Lung microvascular endothelial cell (primary cell): ENCODE measurements at regions not wholly inside any gene's neighbourhood (a gene's known extent, or its start where the extent isn't known, plus 50 kb on each side); places are given as distances from the start of the nearest gene placed in this dataset.

ENCODE experiments used
- DNase-seq, 2 donors: peaks; one replicate each; pipeline versions ENCODE4 v3.0.0 to v3.0.0-alpha.2; 2010; ENCODE audit warnings: low read depth in 2 of 2

DNA sequence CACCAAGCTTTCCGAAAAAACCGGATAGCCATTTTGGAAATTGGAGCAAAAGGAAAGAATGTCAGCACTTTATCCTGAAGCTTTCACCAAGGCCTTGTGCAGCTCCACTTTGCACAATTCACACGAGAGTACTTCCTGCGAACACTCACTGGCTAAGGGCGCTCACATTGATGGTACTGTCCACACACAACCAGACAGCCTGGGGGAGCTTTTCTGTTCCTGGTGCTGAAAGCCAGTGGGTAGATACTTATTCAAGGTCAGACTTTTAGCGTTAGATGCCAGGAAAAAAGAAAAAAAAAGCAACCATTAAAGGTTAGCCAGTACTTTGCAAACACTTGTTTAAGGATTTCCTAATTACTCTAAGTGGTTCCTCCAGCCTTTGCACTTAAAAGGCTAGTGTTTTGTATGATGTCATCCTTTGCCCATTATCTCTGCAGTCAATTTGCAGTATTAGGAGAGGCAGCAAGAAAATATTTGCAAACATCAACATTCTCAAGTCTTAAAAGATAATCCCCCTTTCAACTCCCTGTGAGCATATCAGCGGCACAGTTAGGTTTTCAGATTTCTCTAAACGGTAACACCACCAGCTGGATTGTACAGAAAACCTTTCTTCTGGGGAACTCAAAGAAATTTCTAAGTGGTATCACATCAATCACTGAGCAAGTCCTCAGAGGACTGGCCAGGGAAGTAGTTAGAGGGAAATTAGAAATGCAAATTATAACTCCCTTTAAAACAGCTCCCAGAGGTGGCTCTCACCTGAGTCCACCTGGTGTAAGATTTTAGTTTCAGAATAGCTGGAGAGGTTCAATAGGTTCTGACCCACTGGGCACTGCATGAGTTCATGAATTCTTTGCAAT is 243.4 kb upstream of the IRX5 start:
- DNase-seq = no peak

DNA sequence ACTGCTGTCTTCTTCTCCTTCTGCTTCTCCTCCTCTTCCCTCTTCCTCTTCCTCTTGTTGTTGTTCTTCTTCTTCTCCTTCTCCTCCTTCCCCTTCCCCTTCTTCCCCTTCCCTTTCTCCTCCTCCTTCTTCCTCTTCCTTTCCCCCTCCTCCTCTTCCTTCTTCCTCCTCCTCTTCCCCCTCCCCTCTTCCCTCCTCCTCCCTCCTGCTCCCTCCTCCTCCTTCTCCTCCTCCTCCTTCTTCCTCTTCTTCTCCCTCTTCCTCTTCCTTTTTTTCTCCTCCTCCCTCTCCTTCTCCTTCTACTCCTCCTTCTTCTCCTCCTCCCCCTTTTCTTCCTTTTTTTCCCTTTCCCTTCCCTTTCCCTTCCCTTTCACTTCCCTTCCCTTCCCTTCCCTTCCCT is 245.0 kb upstream of the IRX5 start:
- no peak for DNase-seq

DNA sequence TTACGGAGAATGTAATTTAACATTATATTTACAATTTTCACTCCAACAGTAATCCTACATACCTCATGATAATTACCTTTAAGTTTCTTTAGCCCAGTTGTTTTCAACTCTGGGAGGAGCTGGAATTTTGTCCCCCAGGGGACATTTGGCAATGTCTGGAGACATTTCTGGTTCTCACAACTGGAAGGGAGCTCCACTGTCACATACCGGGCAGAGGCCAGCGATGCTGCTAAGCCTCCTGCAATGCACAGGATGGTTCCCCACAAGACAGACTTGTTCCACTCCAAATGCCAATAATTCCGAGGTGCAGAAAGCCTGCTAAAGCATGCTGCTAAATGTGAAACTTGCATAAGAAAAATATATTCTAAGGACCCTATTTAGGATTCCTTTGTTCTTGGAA is 251.1 kb upstream of the IRX5 start:
- no peak for DNase-seq

DNA sequence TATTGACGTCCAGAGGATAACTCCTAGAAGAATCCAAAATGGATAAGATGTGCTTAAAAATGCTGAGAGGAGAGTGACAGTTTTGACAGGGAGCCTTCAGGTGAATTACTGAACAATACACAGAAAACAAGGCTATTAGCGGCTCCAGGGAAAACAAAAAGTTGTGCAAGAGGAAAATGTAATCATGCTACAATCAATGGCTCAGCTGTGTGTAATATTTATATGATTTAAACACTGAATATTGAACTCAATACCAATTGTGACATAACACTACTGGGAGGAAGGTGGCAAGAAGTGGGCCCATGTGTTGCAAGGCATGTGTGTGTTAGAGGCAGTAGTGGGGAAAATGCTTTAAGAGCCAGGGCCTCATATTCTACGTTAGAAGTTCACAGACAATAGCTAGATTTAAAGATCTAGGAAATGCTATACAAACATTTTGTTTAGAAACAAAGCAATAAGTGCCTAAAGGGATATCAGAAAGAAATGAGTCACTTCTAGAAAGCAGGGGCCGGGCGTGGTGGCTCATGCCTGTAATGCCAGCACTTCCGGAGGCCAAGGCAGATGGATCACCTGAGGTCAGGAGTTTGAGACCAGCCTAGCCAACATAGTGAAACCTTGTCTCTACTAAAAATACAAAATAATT is 253.2 kb upstream of the IRX5 start:
- no peak for DNase-seq

DNA sequence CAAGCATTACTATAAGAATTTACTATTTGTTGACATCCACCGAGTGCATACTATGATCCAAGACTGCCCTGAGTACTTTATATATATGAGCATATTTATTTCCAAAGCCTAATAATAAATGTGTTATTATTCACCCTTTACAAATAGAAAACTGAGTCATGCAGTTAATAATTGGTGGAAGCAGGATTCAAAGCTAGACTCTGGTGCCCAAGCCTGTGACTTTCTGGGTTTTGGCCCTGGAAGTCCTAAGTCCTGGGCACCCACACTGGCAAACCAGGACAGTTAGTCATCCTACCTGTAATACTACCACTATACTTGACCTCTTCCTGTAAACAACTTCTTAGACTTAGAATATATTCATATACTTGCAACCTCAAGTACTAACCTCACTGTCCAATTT is 257.4 kb upstream of the IRX5 start:
- no peak for DNase-seq

DNA sequence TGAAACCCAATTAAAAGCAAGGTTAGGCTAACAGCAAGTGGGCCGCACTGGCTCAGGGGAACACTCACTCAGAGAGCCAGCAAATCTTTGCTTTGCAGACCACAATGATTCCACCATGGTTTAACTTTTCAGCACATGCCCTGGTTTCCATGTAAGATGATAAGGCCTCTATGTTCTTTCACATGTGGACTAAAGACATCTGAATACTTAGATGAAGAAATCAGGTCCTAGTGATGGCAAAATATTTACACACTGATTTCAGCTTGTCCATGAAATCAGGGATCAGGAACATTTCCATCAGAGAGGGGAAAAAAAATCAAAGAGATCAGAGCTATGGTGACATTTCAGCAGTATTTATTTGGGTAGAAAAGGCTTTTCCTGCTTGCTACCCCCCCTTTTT is 258.2 kb upstream of the IRX5 start:
- DNase-seq = no peak

DNA sequence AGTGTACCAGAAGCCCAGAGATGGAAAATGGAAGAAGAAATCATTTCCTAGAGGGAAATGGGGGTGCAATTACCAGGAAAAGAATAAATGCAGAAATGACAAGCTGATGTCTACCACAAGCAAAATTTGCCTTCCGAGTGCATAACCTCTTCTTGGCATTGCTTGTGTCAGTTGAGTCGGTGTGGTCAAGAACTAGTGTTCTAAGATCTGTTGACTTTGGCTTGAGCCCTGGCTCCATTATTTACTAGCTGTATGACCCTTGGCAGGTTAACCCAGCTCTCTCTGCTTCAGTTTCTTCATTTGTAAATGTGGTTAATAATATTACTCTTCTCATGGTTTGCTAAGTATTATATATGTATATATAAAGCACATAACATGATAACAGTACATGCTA is 273.0 kb upstream of the IRX5 start:
- DNase-seq = no peak

DNA sequence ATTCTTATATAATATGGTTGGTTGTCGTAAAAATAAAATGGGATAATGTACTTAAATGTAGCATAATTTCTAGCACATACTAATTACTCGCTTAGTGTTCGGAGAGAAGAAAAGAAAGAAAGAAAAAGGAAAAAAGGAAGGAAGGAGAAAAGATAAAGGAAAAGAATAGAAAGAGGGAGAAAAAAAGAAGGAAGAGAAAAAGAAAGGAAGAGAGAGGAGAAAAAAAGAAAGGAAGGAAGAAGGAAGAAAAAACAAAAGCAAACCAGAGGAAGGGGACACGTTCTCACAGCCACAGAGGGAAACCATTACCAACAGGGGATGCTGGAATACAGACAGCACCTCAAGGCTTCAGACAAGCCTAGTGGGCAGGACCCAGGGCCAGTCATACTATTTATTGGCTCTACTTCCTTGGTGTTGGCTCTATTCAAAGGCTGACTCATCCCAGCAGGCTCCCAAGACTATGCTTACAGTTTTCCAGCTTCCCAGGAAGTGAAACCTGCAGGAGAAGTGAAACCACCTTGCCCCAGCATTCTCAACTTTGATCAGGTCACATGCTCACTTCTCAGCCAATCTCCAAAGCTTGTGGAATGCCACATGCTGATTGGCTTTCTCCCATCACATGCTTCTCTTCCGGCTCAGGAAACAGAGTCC is 273.5 kb upstream of the IRX5 start:
- DNase-seq = no peak

DNA sequence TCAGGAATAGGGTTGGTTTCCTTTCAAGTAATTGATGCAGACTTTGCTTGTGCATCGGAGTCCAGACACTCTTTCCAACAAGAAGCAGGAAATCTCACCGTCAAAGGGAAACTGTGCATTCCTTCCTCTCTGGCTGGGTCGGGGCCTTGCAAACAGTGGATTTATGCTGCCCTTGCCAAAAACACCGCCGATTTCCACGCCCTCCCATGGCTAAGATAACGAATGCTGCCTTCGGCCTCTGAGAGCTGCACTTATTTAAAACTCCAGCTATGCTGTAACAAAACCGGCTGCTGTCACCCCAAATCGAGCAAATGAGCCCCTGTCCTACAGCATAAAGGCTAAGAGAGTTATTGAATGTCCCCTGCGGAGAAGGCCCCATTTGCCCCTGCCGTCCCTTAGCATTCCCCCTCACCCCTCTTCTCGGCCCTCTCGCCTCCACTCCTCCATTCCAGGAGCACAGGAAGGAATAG is 275.5 kb upstream of the IRX5 start:
- peak; percentile 8 to 23 for DNase-seq

DNA sequence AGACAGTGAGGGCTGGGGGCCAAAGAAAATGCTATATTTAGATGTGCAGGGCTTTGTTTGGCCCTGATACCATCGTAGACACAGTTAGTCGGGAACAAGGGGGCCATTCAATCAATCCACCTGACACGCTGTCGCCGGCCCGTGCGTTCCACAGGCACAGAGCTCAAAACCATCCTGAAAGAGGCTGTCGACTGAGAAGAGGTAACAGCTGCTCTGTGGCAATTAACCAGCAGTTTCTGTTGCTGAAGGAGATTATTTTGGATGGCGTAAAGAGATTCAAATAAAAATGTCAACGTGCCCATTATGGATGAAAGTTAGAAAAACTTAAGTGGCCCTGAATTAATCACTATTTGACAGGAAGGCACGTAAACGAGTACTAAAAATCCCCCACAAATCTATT is 276.2 kb upstream of the IRX5 start:
- no peak for DNase-seq

DNA sequence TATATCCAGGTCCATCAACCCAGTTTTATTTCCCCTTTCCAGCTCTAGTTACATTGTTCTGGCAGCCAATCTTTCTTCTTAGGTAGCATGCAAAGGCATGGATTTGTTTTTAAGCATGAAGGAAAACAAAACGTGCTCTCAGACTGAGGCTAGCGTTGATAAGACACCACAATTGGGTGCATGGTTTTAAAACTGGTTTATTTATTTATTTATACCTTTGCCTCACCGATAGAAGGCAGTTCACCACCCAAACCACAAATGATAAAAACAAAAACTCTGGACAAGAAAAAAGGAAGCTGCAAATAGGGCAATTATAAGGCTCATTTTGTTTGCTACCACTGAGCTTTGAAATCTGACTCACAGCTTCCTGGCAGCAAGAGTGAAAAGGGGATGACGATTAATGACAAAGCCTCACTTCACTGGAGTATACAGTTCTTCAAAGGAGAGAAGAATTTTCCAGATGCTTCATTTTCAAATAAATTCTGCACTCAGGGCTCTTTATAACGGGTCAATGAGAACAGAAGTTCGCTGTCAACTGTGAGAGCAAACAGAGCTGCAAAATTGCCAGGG is 278.4 kb upstream of the IRX5 start:
- no peak for DNase-seq

DNA sequence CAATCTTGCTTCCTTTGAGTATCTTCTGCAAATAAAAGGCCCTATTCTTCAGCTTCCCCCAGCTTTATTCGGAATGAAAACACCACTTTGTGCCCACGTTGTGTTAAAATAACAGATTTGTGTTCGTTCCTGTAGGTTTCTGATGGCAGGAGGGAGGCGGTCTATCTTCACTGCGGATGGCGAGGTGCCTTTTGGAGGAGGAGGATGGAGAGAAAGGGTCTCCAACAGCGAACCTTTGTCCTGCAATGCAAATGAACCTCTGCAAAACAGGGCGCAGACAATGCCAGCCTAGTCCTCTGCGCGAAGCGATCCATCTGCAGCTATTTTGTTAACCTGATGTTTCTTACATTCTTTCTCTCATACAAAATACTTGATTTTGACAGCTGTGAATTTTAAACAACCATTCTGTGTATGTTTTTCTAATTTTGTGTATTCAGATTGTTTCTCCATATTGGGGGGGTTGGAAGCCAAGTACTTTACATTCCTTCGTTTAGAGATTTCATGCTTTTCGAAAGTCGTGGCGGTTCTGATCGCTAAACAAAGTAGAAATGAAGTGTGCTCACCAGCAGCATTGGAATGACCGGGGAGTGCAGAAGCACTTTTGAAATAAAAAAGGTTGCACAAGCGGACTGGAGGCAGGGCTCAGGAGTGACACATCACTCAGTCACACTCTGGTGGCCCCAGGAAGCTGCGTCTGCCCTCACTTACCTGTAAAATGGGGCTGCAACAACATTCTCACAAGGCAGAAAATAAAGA is 279.0 kb upstream of the IRX5 start:
- no peak for DNase-seq

DNA sequence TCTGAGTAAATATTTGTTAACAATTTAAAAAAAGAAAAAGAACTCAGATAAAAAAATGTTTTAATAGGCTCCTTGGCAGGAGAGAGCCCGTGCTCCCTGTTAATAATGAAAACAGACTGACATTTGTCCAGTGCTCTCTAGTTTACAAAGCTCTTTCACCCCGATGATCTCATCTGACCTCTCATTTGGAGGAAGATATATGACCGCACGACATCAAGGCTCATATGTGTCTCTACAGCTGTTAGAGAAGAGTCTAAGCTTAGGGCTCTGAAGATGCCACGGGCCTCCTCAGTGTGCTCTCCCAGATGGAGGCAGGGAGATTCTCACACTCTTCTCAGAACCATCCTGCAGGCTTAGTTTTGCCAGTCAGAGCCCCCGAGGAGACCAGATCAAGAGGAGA is 280.8 kb upstream of the IRX5 start:
- DNase-seq = no peak

DNA sequence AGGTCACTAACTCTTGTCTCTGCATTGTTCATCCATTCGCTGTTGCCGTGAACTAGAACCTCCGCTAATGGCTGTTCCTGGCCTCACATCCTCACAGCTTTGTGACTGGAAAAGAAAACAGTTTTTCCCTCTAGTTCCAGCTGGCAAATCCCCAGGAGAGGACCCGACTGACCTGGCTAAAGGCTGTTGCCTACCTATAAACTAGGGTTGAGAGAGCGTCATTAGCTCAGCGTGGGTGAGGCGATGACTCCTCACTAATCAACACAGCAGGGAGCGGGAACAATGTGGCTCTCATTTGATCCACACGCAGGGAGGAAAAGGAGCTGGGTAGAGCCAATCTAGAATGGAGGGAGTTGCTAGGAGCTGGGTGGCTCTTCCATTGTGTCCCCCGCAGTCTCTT is 282.1 kb upstream of the IRX5 start:
- peak in 1 of 2 donors; percentile 23 for DNase-seq

DNA sequence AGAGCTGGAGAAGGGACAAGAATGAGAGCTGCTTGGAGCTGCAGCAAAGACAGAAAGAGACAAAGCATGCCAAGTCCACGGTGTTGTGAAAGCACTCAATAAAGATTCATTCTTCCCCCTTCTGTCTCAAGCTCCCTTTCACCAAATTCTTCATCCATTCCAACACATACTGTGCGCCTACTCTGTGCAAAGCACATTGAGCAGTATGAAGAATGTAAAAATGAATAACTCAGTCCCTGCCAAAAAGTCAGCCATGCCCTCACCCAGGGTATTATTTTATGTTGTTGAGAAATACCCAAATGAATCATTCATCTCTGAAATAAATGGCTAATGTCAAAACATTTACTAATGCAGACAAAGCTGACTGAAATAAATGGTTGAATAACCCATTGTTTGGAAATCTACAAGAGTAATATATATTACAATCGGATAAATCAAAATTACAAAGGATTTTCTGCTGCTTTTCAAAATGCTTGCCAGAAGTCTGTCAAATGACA is 282.9 kb upstream of the IRX5 start:
- no peak for DNase-seq

DNA sequence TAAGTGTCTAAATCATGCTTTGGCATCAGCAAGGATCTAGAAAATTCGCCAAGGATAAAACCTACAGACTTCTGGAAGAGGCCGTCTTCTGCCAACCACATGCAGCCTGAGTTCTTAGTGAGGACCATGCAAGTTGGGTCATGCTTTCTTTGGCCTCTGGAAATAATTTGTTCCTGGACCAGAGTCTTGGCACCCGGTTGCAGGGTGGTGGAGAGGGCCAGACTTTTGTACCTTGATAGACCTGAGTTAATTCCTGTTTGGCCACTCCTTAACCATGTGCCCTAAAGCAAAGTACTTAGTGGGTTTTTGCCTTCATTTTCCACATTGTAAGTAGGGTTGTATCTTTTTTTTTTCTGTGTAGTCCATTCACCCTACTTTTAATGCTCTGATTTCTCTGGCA is 283.4 kb upstream of the IRX5 start:
- DNase-seq = no peak

DNA sequence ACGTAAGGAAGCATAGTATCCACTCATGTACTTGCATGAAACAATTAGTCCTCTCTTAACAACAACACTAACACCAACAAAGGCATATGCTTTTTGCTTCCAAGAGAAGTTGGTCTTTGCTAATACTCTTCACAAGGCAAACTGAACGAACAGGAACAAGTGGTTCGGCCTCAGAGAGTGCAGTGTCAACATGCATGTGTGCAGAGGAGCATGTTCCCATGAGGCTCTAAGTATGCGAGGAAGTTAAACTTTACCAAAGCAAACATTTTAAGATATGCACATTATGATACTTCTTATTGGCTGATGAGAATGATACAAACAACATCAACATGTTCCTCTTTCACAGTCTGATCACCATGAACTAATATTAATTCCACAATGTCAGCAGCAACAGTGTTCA is 285.3 kb upstream of the IRX5 start:
- DNase-seq = no peak

DNA sequence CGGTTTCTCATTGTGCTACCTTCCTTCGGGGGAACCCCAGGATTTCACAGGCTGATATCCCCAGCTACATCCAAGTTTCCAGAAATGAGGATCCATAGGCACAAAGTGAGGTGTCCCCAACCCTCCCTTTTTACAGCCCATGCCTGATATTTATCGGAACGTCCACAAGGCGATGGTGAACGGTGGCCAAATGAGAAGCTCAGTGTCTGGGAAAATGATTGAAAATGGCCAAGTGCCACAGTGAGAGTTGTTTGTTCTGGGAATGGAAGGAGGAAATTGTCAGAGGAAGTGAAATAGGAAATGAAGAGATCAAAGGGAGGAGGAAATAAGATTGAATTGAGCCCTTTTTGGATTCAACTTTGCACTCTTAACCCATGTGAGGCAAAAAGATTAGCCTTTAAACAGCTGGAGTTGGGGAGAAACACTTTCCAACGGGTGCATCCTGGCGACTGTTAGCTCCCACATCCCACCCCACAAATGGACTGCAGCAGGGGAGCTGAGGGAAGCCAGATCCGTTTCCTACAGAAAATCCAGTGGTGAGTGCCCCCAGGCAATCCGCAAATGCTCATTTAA is 294.4 kb upstream of the IRX5 start:
- peak in 1 of 2 donors; percentile 1 for DNase-seq

DNA sequence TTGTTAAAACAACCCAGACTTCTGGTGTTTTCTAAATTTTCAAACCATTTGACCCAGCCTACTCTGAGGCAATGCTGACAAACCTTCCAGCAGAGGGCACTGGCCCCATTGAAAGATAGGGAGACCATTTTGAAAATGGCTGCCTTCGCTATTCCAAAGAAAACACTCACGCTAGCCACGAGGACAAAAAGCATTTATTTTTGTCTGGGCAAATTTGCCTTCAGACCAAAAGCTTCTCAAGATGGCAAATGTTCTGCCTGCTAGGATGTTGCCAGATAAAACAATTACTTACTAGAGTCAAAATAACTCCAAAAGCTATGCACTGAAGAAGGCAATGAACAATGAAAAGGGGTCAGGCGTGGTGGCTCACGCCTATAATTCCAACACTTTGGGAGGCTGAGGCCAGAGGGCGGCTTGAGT is 296.7 kb upstream of the IRX5 start:
- DNase-seq = peak; percentile 27 to 36

DNA sequence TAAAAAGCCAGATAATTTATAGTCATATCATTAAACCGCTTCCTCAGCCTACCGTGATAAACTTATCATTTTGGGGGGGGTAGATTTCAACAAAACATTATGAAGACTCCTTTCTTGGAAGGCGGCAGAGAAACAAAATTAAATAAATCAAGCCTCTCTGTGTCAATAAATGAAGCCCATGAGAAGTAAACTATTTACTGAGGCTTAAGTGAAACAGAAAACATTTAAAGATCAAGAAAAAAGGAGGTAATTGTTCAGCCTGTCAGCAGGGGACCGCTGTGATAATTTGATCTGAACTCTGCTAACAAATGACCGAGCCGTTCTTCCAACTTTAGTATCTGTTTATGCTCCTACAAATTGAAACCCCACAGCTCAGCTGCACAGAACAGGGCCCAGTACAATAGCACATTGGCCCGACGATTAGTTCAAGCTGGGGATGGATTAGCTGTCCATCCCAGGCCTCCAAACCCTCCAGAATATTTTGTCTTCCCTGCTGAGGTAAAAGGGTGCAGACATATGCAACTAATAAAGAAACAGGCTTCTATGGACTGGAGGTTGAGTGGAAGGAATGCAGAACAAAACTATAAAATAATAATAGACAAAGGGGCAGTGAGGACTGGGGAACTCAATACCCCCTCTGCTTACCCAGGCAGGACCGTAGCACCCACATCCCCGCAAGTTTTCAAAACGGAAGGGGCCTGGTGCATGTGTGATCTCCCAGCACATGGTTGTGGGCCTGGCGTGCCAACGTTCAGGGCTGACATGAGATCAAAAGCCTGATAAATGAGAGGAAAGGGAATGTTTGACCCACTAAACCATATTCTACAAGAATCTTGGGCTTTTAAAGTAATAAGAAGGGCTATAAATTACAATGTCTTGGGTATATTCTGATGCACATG is 298.1 kb upstream of the IRX5 start:
- DNase-seq = no peak
